PFSK-1 (cell line): ENCODE measurements at regions not wholly inside any gene's neighbourhood (a gene's known extent, or its start where the extent isn't known, plus 50 kb on each side); places are given as distances from the start of the nearest gene placed in this dataset.

Experiments
- FOXP2 ChIP-seq: optimal IDR thresholded peaks from 2 replicates; pipeline ENCODE3; 2011; ENCODE audit warnings: borderline replicate concordance, control low read depth, inconsistent platforms; ENCODE audit not compliant: insufficient read depth; ENCODE audit errors: extremely low read length, extremely low read depth
- POLR2AphosphoS5 ChIP-seq: IDR thresholded peaks from 2 replicates; pipeline ENCODE4 v1.6.1; 2012; ENCODE audit warnings: low read depth, mild to moderate bottlenecking, control low read depth, low read length, moderate library complexity
- REST ChIP-seq, 2 experiments: IDR thresholded peaks; 2 replicates each; pipeline versions ENCODE4 v1.6.1 to v1.8.0; 2011 to 2012; ENCODE audit warnings: low read depth in 2 of 2, low read length in 2 of 2, control low read depth in 1 of 2, inconsistent platforms in 1 of 2, mild to moderate bottlenecking in 1 of 2, moderate library complexity in 1 of 2; ENCODE audit not compliant: insufficient read depth in 1 of 2
- SIN3A ChIP-seq: IDR thresholded peaks from 2 replicates; pipeline ENCODE4 v1.6.1; 2012; ENCODE audit warnings: mild to moderate bottlenecking, low read length, moderate library complexity, borderline replicate concordance; ENCODE audit not compliant: insufficient read depth
- TAF1 ChIP-seq: IDR thresholded peaks from 2 replicates; pipeline ENCODE4 v1.6.1; 2012; ENCODE audit warnings: low read length, control low read depth, borderline replicate concordance; ENCODE audit not compliant: insufficient read depth

- no peak for TF ChIP-seq TAF1
- TF ChIP-seq POLR2AphosphoS5 = no peak
- TF ChIP-seq REST (IDR thresholded peaks at IDR 0.05; ENCODE audit: insufficient read depth in 1 of 2, low read depth in 2 of 2, low read length in 2 of 2) = no peak
- no peak for TF ChIP-seq FOXP2
- no peak for TF ChIP-seq SIN3A
Measured at GRCh38 chr5:33372721-33373472, 67.9 kb upstream of the TARS1 start.

- TF ChIP-seq FOXP2 (no peak), TAF1 (no peak), REST (IDR thresholded peaks at IDR 0.05; ENCODE audit: insufficient read depth in 1 of 2, low read depth in 2 of 2, low read length in 2 of 2) (no peak), SIN3A (no peak), POLR2AphosphoS5 (no peak)
Measured at GRCh38 chr5:33375900-33376299, 64.9 kb upstream of the TARS1 start.

- TF ChIP-seq POLR2AphosphoS5 (no peak), FOXP2 (no peak), SIN3A (no peak), TAF1 (no peak), REST (IDR thresholded peaks at IDR 0.05; ENCODE audit: insufficient read depth in 1 of 2, low read depth in 2 of 2, low read length in 2 of 2) (no peak)
Measured at GRCh38 chr5:33379757-33380156, 61.0 kb upstream of the TARS1 start.

GRCh38 chr5:33381243-33381642 lies 59.5 kb upstream of the TARS1 start:
- TF ChIP-seq FOXP2 = no peak
